Esophagus squamous epithelium (tissue), 4 donors: ENCODE measurements at regions not wholly inside any gene's neighbourhood (a gene's known extent, or its start where the extent isn't known, plus 50 kb on each side); places are given as distances from the start of the nearest gene placed in this dataset.

Experiments used
- POLR2A ChIP-seq, 4 donors: fragments of 450-650 bp; IDR thresholded peaks; one replicate each; pipeline ENCODE4 v1.6.1; 2017; ENCODE audit warnings: antibody characterized with exemption in 4 of 4, mild to moderate bottlenecking in 4 of 4, moderate library complexity in 3 of 4
- TF ChIP-seq, protein P1 (sequence below), 6 experiments: fragments of 450-650 bp in 4 of 6; fragments of 200-600 bp in 2 of 6; sonication (generic) in 2 of 6; IDR thresholded peaks; one replicate each; pipeline ENCODE4 v1.5.1; 2016 to 2019; ENCODE audit warnings: antibody characterized with exemption in 6 of 6, mild to moderate bottlenecking in 4 of 6, moderate library complexity in 4 of 6

DNA sequence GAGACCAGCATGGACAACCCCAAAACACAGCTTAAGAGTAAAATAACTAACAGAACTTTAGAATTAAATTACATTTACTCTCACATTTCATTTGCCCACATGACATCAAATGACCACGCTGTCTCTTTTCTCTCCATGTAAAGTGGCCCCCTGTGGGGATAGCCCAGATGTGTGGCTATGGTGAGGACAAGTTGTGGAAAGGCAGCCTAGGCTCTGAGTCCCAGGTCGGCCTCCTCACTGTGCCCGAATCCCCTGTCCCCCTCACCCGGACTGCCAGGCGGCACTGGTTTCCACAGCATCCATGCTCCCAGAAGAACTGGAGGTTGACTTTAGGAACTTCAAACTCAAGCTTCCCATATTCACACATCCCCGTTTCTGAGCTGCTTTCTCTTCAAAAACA, 111.8 kb upstream of the UQCRFS1 start:
- TF ChIP-seq POLR2A (IDR thresholded peaks at IDR 0.05): no peak
- TF ChIP-seq, protein P1, sequence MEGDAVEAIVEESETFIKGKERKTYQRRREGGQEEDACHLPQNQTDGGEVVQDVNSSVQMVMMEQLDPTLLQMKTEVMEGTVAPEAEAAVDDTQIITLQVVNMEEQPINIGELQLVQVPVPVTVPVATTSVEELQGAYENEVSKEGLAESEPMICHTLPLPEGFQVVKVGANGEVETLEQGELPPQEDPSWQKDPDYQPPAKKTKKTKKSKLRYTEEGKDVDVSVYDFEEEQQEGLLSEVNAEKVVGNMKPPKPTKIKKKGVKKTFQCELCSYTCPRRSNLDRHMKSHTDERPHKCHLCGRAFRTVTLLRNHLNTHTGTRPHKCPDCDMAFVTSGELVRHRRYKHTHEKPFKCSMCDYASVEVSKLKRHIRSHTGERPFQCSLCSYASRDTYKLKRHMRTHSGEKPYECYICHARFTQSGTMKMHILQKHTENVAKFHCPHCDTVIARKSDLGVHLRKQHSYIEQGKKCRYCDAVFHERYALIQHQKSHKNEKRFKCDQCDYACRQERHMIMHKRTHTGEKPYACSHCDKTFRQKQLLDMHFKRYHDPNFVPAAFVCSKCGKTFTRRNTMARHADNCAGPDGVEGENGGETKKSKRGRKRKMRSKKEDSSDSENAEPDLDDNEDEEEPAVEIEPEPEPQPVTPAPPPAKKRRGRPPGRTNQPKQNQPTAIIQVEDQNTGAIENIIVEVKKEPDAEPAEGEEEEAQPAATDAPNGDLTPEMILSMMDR (IDR thresholded peaks at IDR 0.05): no peak
